ENCODE measurements at regions not wholly inside any gene's neighbourhood (a gene's known extent, or its start where the extent isn't known, plus 50 kb on each side); places are given as distances from the start of the nearest gene placed in this dataset.
A peak's percentile ranks its signal among the peaks of the same experiment; 100 is the strongest.

DNA sequence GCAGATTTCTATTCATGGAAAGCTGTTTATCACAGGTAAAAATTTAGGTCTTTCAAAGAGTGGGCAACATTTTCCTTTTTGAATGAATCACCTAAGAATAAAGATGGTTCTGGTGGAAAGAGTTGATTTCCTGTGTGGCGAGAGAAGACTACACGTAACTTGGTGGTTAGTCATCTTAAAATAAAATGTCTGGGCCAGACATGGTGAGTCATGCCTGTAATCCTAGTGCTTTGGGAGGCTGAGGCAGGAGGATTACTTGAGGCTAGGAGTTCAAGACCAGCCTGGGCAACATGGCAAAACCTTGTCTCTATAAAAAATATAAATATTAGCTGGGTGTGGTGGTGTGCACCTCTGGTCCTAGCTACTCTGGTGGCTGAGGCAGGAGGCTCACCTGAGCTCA, 65.7 kb downstream of the DISP1 start:
- Histone ChIP-seq H3K4me3 (ENCODE audit: insufficient read depth in 1 of 2, low read depth in 1 of 2, low read length in 2 of 2) (no peak overlapping the region), H3K36me3 (ENCODE audit: control insufficient read depth in 1 of 2, insufficient read depth in 2 of 2, low read depth in 1 of 2, low read length in 2 of 2) (peaks cover 0 to 3% of the 10 kb centered on the region in 2 experiments), H3K4ac (ENCODE audit: low read depth in 1 of 2, low read length in 2 of 2) (no peak overlapping the region), H4K8ac (ENCODE audit: low read length) (no peak overlapping the region), H3K4me2 (ENCODE audit: low read length, poor library complexity, severe bottlenecking) (no peak overlapping the region), H3K79me1 (replicated peaks; ENCODE audit: low read length, poor library complexity, severe bottlenecking) (peaks cover 8% of the 10 kb centered on the region), H2BK5ac (ENCODE audit: low read depth, low read length, poor library complexity, severe bottlenecking) (no peak overlapping the region), H2BK15ac (ENCODE audit: low read depth, poor library complexity, severe bottlenecking) (no peak overlapping the region), H3K23ac (ENCODE audit: low read length in 2 of 2) (no peak overlapping the region), H4K91ac (ENCODE audit: low read length) (no peak overlapping the region), H2BK120ac (ENCODE audit: low read depth, low read length) (no peak overlapping the region), H3K27ac (ENCODE audit: low read length, poor library complexity, severe bottlenecking) (no peak overlapping the region), H3K4me1 (ENCODE audit: control insufficient read depth, insufficient read depth, low read depth, low read length) (no peaks in the 10 kb centered on the region), H3K27me3 (ENCODE audit: control insufficient read depth in 1 of 2, insufficient read depth in 1 of 2, low read length in 2 of 2) (no peaks in the 10 kb centered on the region), H3K18ac (ENCODE audit: low read depth in 1 of 2, low read length in 2 of 2) (no peak overlapping the region), H2BK12ac (ENCODE audit: low read length in 2 of 2) (no peak overlapping the region), H3K9ac (ENCODE audit: low read length) (no peak overlapping the region), H3K14ac (ENCODE audit: low read length in 2 of 2) (no peak overlapping the region), H2AFZ (ENCODE audit: low read depth, low read length) (no peak overlapping the region), H2AK5ac (ENCODE audit: low read length, severe bottlenecking) (no peak overlapping the region), H3K9me3 (ENCODE audit: control insufficient read depth, low read length) (no peaks in the 10 kb centered on the region)
- WGBS = 22% methylated on average over 2 of the region's 2 CpGs
- peak; percentile 50 for DNase-seq

DNA sequence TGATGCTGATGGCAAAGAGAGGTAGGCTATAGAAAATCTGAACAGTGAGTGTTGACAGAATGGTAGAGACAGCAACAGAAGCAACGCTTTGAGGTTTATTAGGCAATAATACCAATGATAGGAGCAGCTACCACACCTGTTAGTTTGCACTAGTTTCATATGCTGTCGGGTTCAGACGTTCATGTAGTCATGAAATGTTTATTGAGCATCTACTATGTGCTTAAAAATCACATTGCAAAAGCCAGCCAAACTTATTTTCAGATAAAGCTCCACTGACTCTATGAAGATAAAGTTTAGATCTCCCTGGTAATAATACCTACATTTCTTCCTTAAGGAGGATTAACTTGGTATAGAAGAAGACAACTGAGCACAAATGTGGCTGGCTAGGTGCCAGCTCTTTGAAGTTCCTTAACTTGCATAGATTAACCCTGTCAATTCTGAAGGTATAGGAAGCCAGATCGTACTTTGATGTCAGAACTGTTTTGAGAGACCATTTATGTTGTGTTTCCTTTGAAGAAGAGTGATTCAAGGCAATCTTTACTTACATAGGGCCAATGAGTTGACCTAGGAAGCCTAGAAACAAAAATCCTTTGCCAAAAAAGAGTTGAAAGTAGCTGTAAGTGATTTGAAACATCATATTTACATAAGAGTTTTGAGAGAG, 71.5 kb downstream of the DISP1 start:
- peaks cover 5% of the 10 kb centered on the region for H3K79me1 ChIP-seq (replicated peaks; ENCODE audit: low read length, poor library complexity, severe bottlenecking)
- H3K27ac ChIP-seq (ENCODE audit: low read length, poor library complexity, severe bottlenecking) = no peak overlapping the region
- no peak overlapping the region for H3K18ac ChIP-seq (ENCODE audit: low read depth in 1 of 2, low read length in 2 of 2)
- H3K4ac ChIP-seq (ENCODE audit: low read depth in 1 of 2, low read length in 2 of 2) = no peak overlapping the region
- H3K14ac ChIP-seq (ENCODE audit: low read length in 2 of 2) = no peak overlapping the region
- H4K8ac ChIP-seq (ENCODE audit: low read length) = no peak overlapping the region
- no peak overlapping the region for H2BK5ac ChIP-seq (ENCODE audit: low read depth, low read length, poor library complexity, severe bottlenecking)
- no peak for DNase-seq
- H3K9me3 ChIP-seq (ENCODE audit: control insufficient read depth, low read length) = no peaks in the 10 kb centered on the region
- no peak overlapping the region for H4K91ac ChIP-seq (ENCODE audit: low read length)
- H2BK12ac ChIP-seq (ENCODE audit: low read length in 2 of 2) = no peak overlapping the region
- H3K27me3 ChIP-seq (ENCODE audit: control insufficient read depth in 1 of 2, insufficient read depth in 1 of 2, low read length in 2 of 2) = no peaks in the 10 kb centered on the region
- H3K4me2 ChIP-seq (ENCODE audit: low read length, poor library complexity, severe bottlenecking) = no peak overlapping the region
- H3K4me3 ChIP-seq (ENCODE audit: insufficient read depth in 1 of 2, low read depth in 1 of 2, low read length in 2 of 2) = no peak overlapping the region
- H3K4me1 ChIP-seq (ENCODE audit: control insufficient read depth, insufficient read depth, low read depth, low read length) = no peaks in the 10 kb centered on the region
- H2BK15ac ChIP-seq (ENCODE audit: low read depth, poor library complexity, severe bottlenecking) = no peak overlapping the region
- no peak overlapping the region for H2AK5ac ChIP-seq (ENCODE audit: low read length, severe bottlenecking)
- WGBS = 97% methylated on average over 4 of the region's 4 CpGs
- H3K36me3 ChIP-seq (ENCODE audit: control insufficient read depth in 1 of 2, insufficient read depth in 2 of 2, low read depth in 1 of 2, low read length in 2 of 2) = peaks cover 0 to 9% of the 10 kb centered on the region in 2 experiments
- no peak overlapping the region for H2BK120ac ChIP-seq (ENCODE audit: low read depth, low read length)
- no peak overlapping the region for H2AFZ ChIP-seq (ENCODE audit: low read depth, low read length)
- H3K9ac ChIP-seq (ENCODE audit: low read length) = no peak overlapping the region
- no peak overlapping the region for H3K23ac ChIP-seq (ENCODE audit: low read length in 2 of 2)

DNA sequence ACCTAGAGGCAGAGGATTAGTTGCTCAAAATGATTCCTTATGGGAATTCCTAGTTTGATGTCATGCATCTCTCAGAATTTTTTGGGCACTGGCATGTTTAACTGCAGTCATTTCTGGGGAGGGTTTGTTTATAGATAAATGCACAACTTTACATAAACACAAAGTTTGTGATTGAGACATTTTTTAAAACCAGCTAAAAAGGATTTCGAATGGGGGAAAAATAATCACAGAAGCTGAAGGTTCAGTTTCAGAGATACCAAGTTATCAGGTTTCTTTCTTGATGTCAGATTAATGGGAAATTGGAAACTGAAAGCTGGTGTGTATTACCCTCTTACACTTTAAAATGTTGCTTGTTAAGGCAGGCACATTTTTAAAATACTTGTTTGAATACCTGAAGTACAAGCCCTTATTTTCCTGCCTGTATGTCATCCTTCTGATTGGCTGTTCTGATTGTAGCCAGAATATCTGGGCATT, 72.1 kb downstream of the DISP1 start:
- no peak overlapping the region for H3K4me2 ChIP-seq (ENCODE audit: low read length, poor library complexity, severe bottlenecking)
- no peak overlapping the region for H3K18ac ChIP-seq (ENCODE audit: low read depth in 1 of 2, low read length in 2 of 2)
- no peak overlapping the region for H3K27ac ChIP-seq (ENCODE audit: low read length, poor library complexity, severe bottlenecking)
- H2BK15ac ChIP-seq (ENCODE audit: low read depth, poor library complexity, severe bottlenecking) = no peak overlapping the region
- WGBS = 91% methylated on average over 1 of the region's 1 CpG
- no peak overlapping the region for H3K9ac ChIP-seq (ENCODE audit: low read length)
- H2BK12ac ChIP-seq (ENCODE audit: low read length in 2 of 2) = no peak overlapping the region
- H4K8ac ChIP-seq (ENCODE audit: low read length) = no peak overlapping the region
- no peaks in the 10 kb centered on the region for H3K9me3 ChIP-seq (ENCODE audit: control insufficient read depth, low read length)
- peaks cover 0 to 9% of the 10 kb centered on the region in 2 experiments for H3K36me3 ChIP-seq (ENCODE audit: control insufficient read depth in 1 of 2, insufficient read depth in 2 of 2, low read depth in 1 of 2, low read length in 2 of 2)
- H3K4ac ChIP-seq (ENCODE audit: low read depth in 1 of 2, low read length in 2 of 2) = no peak overlapping the region
- H3K14ac ChIP-seq (ENCODE audit: low read length in 2 of 2) = no peak overlapping the region
- H4K91ac ChIP-seq (ENCODE audit: low read length) = no peak overlapping the region
- no peak overlapping the region for H2BK5ac ChIP-seq (ENCODE audit: low read depth, low read length, poor library complexity, severe bottlenecking)
- no peaks in the 10 kb centered on the region for H3K27me3 ChIP-seq (ENCODE audit: control insufficient read depth in 1 of 2, insufficient read depth in 1 of 2, low read length in 2 of 2)
- H3K4me1 ChIP-seq (ENCODE audit: control insufficient read depth, insufficient read depth, low read depth, low read length) = no peaks in the 10 kb centered on the region
- DNase-seq = no peak
- H3K79me1 ChIP-seq (replicated peaks; ENCODE audit: low read length, poor library complexity, severe bottlenecking) = peaks cover 5% of the 10 kb centered on the region
- H2AK5ac ChIP-seq (ENCODE audit: low read length, severe bottlenecking) = no peak overlapping the region
- no peak overlapping the region for H3K4me3 ChIP-seq (ENCODE audit: insufficient read depth in 1 of 2, low read depth in 1 of 2, low read length in 2 of 2)
- H2AFZ ChIP-seq (ENCODE audit: low read depth, low read length) = no peak overlapping the region
- H3K23ac ChIP-seq (ENCODE audit: low read length in 2 of 2) = no peak overlapping the region
- H2BK120ac ChIP-seq (ENCODE audit: low read depth, low read length) = no peak overlapping the region

DNA sequence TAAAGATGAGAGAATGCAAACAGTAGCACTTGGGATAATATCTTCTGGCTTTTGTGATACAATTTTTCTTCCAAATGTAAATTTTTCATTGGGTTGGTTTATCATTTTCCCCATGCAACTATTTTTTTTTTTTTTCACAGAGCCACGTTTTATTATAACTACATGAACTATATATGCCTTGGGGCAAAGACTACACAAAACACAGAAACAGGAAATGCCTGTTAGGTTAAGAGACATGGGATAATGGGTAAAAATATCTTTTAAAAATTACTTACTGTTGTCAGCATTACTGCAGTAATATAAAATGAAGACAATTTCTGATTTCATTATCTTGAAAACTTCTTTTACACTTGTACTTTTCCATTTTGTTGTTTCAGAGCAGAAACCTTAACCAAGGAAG, 74.6 kb downstream of the DISP1 start:
- H3K27ac ChIP-seq (ENCODE audit: low read length, poor library complexity, severe bottlenecking) = no peak overlapping the region
- no peak overlapping the region for H3K4me3 ChIP-seq (ENCODE audit: insufficient read depth in 1 of 2, low read depth in 1 of 2, low read length in 2 of 2)
- no peak overlapping the region for H2BK5ac ChIP-seq (ENCODE audit: low read depth, low read length, poor library complexity, severe bottlenecking)
- no peak overlapping the region for H4K91ac ChIP-seq (ENCODE audit: low read length)
- H3K4me2 ChIP-seq (ENCODE audit: low read length, poor library complexity, severe bottlenecking) = no peak overlapping the region
- H3K18ac ChIP-seq (ENCODE audit: low read depth in 1 of 2, low read length in 2 of 2) = no peak overlapping the region
- H3K9me3 ChIP-seq (ENCODE audit: control insufficient read depth, low read length) = no peaks in the 10 kb centered on the region
- DNase-seq = no peak
- H3K9ac ChIP-seq (ENCODE audit: low read length) = no peak overlapping the region
- WGBS = no CpG with 5 or more reads among the region's 1 CpG
- H2BK15ac ChIP-seq (ENCODE audit: low read depth, poor library complexity, severe bottlenecking) = no peak overlapping the region
- H3K14ac ChIP-seq (ENCODE audit: low read length in 2 of 2) = no peak overlapping the region
- peaks cover 3% of the 10 kb centered on the region for H3K4me1 ChIP-seq (ENCODE audit: control insufficient read depth, insufficient read depth, low read depth, low read length)
- no peak overlapping the region for H2BK120ac ChIP-seq (ENCODE audit: low read depth, low read length)
- peaks cover 15% of the 10 kb centered on the region for H3K79me1 ChIP-seq (replicated peaks; ENCODE audit: low read length, poor library complexity, severe bottlenecking)
- no peak overlapping the region for H2AK5ac ChIP-seq (ENCODE audit: low read length, severe bottlenecking)
- H2AFZ ChIP-seq (ENCODE audit: low read depth, low read length) = no peak overlapping the region
- H3K36me3 ChIP-seq (ENCODE audit: control insufficient read depth in 1 of 2, insufficient read depth in 2 of 2, low read depth in 1 of 2, low read length in 2 of 2) = peaks cover 4 to 9% of the 10 kb centered on the region in 2 experiments
- no peak overlapping the region for H4K8ac ChIP-seq (ENCODE audit: low read length)
- no peak overlapping the region for H3K23ac ChIP-seq (ENCODE audit: low read length in 2 of 2)
- no peaks in the 10 kb centered on the region for H3K27me3 ChIP-seq (ENCODE audit: control insufficient read depth in 1 of 2, insufficient read depth in 1 of 2, low read length in 2 of 2)
- no peak overlapping the region for H3K4ac ChIP-seq (ENCODE audit: low read depth in 1 of 2, low read length in 2 of 2)
- H2BK12ac ChIP-seq (ENCODE audit: low read length in 2 of 2) = no peak overlapping the region

Data from mesenchymal stem cell (in vitro differentiated cells and primary cell).